HG03565 (cell line): ENCODE measurements at regions not wholly inside any gene's neighbourhood (a gene's known extent, or its start where the extent isn't known, plus 50 kb on each side); places are given as distances from the start of the nearest gene placed in this dataset.
"Not testable (repeated sequence)": the region's sequence is repeated elsewhere in the genome, so short reads cannot be mapped to it uniquely, and the experiment has no call there.

Experiments used
- ATAC-seq: cut with Tn5 transposase; IDR thresholded peaks from one replicate; pipeline ENCODE4 v1.9.1; 2021; ENCODE audit warnings: mild to moderate bottlenecking, moderate library complexity; ENCODE audit not compliant: unreplicated experiment

- ATAC-seq = no peak
Observed at GRCh38 chr3:105284876-105285275, 81.8 kb upstream of the ALCAM start.

DNA sequence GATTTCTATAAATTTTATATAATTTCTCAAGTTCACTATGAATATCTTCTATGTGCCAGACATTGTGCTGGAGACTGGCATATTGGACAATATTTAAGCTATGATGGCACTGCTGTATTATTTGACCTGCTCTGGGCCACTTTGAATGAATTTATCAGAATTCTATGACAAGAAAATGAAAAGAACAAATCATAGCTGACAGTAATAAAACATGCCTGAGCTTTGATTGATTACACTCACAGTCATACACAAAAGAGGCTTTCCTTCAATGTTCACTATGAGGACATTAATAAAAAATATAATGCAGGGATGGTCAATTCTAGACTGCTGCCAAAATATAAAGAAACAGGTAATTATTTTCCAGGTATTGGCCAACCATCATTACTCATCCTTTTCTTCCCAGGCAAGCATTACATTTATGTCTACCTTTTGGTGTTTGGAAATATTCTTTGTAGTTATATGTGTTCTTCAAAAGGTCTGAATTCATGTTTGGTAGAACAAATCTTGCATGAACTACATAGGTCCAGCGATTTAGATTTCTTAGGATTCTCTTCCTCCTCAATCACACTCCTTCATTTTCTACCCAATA lies 81.0 kb upstream of the ALCAM start:
- ATAC-seq = no peak

DNA sequence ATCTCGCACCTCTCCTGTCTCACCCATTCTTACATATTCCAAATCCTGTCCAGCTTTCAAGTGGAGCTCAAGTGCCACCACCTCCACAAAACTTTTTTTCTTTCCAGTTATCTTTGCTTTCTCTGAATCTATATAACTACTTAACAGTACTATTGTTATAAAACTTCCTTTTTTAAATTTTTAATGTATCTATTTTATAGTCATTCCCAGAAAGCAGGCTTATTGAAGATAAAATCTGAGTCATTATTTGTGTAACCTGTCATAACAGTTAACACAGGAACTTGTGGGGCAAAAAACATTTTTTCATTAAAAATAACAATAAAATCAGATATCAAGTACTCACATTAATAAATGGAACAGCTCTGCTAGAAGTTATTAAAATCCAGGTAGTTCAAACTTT lies 73.3 kb upstream of the ALCAM start:
- ATAC-seq = no peak

DNA sequence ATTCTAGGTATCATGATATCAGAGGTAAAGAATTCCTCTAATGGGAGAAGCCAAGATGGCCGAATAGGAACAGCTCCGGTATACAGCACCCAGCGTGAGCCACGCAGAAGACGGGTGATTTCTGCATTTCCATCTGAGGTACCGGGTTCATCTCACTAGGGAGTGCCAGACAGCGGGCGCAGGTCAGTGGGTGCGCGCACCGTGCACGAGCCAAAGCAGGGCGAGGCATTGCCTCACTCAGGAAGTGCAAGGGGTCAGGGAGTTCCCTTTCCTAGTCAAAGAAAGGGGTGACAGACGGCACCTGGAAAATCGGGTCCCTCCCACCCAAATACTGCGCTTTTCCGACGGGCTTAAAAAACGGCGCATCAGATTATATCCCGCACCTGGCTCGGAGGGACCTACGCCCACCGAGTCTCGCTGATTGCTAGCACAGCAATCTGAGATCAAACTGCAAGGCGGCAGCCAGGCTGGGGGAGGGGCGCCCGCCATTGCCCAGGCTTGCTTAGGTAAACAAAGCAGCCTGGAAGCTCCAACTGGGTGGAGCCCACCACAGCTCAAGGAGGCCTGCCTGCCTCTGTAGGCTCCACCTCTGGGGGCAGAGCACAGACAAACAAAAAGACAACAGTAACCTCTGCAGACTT lies 70.4 kb upstream of the ALCAM start:
- not testable (repeated sequence) for ATAC-seq

DNA sequence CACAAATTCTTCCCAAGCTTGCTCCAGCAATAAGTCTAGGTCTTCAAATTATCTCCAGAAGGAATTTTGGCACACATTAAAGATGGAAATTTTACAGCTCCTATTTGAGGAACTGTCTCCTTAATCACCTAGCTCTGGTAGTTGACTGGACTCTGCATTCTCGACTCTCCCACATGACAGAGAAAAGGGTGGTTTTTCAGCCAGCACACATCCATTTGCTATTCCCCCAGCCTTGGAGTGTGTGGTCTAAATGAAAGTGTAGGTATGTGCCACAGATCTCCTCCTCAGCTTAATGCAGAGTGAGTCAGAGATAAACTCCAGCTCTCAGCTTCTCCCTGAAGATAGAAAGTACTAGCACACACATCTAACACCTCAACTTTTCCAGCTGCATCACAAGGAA lies 62.2 kb upstream of the ALCAM start:
- no peak for ATAC-seq

- no peak for ATAC-seq
Observed at GRCh38 chr3:105315144-105315543, 51.6 kb upstream of the ALCAM start.

GRCh38 chr3:105315815-105316214 lies 50.9 kb upstream of the ALCAM start:
- ATAC-seq = no peak

DNA sequence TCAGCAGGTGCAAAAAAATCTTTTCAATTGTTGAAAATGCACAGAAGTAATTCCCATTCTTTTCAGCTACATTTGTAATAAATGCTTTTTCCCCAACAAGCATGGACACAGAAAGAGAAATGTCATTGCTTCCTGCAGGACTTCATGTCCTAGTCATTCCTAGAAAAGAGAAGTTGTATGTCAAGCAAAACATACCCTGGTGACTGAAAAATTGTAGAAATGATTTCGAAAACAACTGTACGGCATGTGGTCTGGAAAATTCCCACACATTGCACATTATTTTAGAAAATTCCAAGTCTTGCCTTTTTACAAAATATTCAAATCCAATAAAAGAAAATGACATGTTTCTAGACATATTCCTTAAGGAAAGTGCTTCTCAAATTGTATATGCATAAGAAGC lies 50.4 kb upstream of the ALCAM start:
- ATAC-seq = no peak
